Transverse colon (tissue), 4 donors: ENCODE measurements at regions not wholly inside any gene's neighbourhood (a gene's known extent, or its start where the extent isn't known, plus 50 kb on each side); places are given as distances from the start of the nearest gene placed in this dataset.

Experiments used
- DNase-seq: peaks from one replicate; pipeline ENCODE4 v3.0.0-alpha.2; 2019
- H3K27ac ChIP-seq, 4 donors: fragments of 200-600 bp; sonication (generic); 2 replicates each; pipeline ENCODE4 v1.5.1; 2016 to 2018; ENCODE audit warnings: inconsistent platforms in 4 of 4
- H3K27me3 ChIP-seq: fragments of 200-600 bp; sonication (generic); 2 replicates; pipeline ENCODE4 v1.5.1; 2017; ENCODE audit warnings: inconsistent platforms
- H3K36me3 ChIP-seq, 4 donors: fragments of 200-600 bp; sonication (generic); 2 replicates each; pipeline ENCODE4 v1.5.1; 2017 to 2019; ENCODE audit warnings: inconsistent platforms in 4 of 4
- H3K4me1 ChIP-seq, 4 donors: fragments of 200-600 bp; sonication (generic); 2 replicates each; pipeline ENCODE4 v1.5.1; 2017 to 2020; ENCODE audit warnings: inconsistent platforms in 4 of 4
- H3K4me3 ChIP-seq, 4 donors: fragments of 200-600 bp; sonication (generic); 1 replicate in 1 of 4; 2 replicates in 3 of 4; pipeline versions ENCODE4 v1.5.1 to v1.6.1; 2017 to 2019; ENCODE audit warnings: inconsistent platforms in 4 of 4
- H3K9me3 ChIP-seq, 2 donors: fragments of 200-600 bp; sonication (generic); 2 replicates each; pipeline ENCODE4 v1.5.1; 2017 to 2019; ENCODE audit warnings: inconsistent platforms in 2 of 2
- EP300 ChIP-seq: sonication (generic); formaldehyde crosslinking; IDR thresholded peaks from one replicate; pipeline ENCODE4 v1.6.1; 2017; ENCODE audit warnings: antibody characterized with exemption, low read depth
- POLR2A ChIP-seq: fragments of 450-650 bp; IDR thresholded peaks from one replicate; pipeline ENCODE4 v1.6.1; 2016; ENCODE audit warnings: antibody characterized with exemption, mild to moderate bottlenecking, moderate library complexity
- POLR2AphosphoS5 ChIP-seq, 3 donors: sonication (generic); formaldehyde crosslinking; IDR thresholded peaks; one replicate each; pipeline ENCODE4 v1.6.1; 2016; ENCODE audit warnings: antibody characterized with exemption in 3 of 3
- WGBS, 2 donors: methylation state at CpG; one replicate each; pipeline ENCODE4 v1.1.5; 2018; ENCODE audit warnings: low coverage in 1 of 2; 5-methylcytosine and 5-hydroxymethylcytosine counted together
- in situ Hi-C, 4 donors: fragments of 200-750 bp; cut with MboI; loops; one replicate each; pipeline versions ENCODE4 v1.15.0 to v1.15.1; 2017; ENCODE audit warnings: low sequenced_read_pairs in 3 of 4, low pct_ligation_motif_present in 1 of 4, low pct_unique_long_range_greater_than_20kb in 1 of 4
- intact Hi-C: fragments of 100-400 bp; cut with DNase I; formaldehyde crosslinking; loops from one replicate; pipeline ENCODE4 v1.15.1; 2023; ENCODE audit warnings: low total_unique reads
- TF ChIP-seq, protein P1 (sequence below), 5 experiments: fragments of 200-600 bp in 3 of 5; fragments of 450-650 bp in 2 of 5; sonication (generic) in 3 of 5; IDR thresholded peaks; 1 replicate in 2 of 5; 2 replicates in 3 of 5; pipeline ENCODE4 v1.5.1; 2016 to 2017; ENCODE audit warnings: antibody characterized with exemption in 5 of 5, inconsistent platforms in 3 of 5, mild to moderate bottlenecking in 2 of 5, moderate library complexity in 1 of 5

DNA sequence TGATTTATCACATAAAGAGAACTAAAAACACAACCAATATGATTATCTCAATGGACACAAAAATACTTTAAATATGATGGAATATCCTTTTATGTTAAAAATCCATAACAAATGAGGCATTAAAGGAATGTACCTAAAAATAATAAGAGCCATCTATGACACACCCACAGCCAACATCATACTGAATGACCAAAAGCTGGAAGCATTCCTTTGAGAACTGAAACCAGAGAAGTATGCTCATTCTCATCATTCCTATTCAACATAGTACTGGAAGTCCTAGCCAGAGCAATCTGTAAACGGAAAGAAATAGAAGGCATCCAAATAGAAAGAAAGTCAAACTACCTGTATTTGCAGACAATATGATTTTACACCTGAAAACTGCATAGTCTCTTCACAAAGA lies 671.0 kb downstream of the SLITRK1 start:
- no peak overlapping the region for H3K4me3 ChIP-seq
- H3K36me3 ChIP-seq: no peaks in the 10 kb centered on the region
- in situ Hi-C loops (no loop called here), intact Hi-C loops (no loop called here)
- H3K9me3 ChIP-seq: peaks cover 12 to 23% of the 10 kb centered on the region in 2 donors
- DNase-seq: no peak
- 85 to 86% methylated on average over 1 of the region's 1 CpG for WGBS, 2 donors
- TF ChIP-seq, protein P1, sequence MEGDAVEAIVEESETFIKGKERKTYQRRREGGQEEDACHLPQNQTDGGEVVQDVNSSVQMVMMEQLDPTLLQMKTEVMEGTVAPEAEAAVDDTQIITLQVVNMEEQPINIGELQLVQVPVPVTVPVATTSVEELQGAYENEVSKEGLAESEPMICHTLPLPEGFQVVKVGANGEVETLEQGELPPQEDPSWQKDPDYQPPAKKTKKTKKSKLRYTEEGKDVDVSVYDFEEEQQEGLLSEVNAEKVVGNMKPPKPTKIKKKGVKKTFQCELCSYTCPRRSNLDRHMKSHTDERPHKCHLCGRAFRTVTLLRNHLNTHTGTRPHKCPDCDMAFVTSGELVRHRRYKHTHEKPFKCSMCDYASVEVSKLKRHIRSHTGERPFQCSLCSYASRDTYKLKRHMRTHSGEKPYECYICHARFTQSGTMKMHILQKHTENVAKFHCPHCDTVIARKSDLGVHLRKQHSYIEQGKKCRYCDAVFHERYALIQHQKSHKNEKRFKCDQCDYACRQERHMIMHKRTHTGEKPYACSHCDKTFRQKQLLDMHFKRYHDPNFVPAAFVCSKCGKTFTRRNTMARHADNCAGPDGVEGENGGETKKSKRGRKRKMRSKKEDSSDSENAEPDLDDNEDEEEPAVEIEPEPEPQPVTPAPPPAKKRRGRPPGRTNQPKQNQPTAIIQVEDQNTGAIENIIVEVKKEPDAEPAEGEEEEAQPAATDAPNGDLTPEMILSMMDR (IDR thresholded peaks at IDR 0.05): no peak
- TF ChIP-seq EP300 (no peak), POLR2A (no peak), POLR2AphosphoS5 (IDR thresholded peaks at IDR 0.05) (no peak)
- H3K4me1 ChIP-seq: no peaks in the 10 kb centered on the region
- H3K27me3 ChIP-seq: no peaks in the 10 kb centered on the region
- H3K27ac ChIP-seq: no peak overlapping the region

DNA sequence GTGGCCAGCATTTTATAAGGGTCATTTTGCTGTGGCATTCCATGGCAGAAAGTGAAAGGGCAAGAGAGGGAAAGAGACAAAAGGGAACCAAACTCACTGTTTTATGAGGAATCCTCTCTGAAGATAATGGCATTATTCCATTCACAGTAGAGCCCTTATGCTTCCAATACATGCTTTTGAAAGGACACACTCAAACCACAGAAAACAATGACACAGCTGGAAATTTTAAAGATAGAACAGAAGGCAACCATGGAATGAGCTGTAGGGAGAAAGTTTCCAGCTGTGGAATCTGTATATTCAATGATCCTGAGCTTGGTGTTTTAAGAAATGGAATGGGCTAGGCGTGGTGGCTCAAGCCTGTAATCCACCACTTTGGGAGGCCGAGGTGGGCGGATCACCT lies 677.4 kb downstream of the SLITRK1 start:
- WGBS, 2 donors: 89 to 100% methylated on average over 1 to 3 of the region's 3 CpGs
- no peak overlapping the region for H3K4me3 ChIP-seq
- intact Hi-C loops (no loop called here), in situ Hi-C loops (no loop called here)
- no peak overlapping the region for H3K27ac ChIP-seq
- no peaks in the 10 kb centered on the region for H3K36me3 ChIP-seq
- no peaks in the 10 kb centered on the region for H3K4me1 ChIP-seq
- H3K27me3 ChIP-seq: no peaks in the 10 kb centered on the region
- DNase-seq: no peak
- no peak for TF ChIP-seq POLR2A
- TF ChIP-seq POLR2AphosphoS5 (IDR thresholded peaks at IDR 0.05): no peak
- no peak for TF ChIP-seq EP300
- TF ChIP-seq, protein P1 (IDR thresholded peaks at IDR 0.05): no peak
- peaks cover 4 to 17% of the 10 kb centered on the region in 2 donors for H3K9me3 ChIP-seq

DNA sequence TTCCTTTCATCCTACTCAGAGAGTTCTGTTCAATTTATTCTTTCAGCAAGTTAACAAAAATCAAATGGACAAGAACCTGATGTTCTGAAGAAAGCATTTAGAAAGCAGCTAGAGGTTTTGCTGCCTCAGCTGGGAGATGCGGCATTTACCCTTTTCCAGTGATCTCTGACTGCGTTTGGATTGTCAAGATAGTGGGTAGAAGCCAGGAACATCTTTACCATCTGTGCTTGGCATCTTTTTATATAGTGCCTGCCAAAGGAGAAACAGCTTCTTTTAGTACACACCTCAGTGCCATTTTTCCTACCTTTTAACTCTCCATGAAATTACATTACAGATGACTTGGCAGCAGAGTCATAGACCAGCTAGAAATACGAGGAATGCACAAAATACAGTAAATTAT lies 680.8 kb downstream of the SLITRK1 start:
- peaks cover 0 to 12% of the 10 kb centered on the region in 2 donors for H3K9me3 ChIP-seq
- WGBS, 2 donors: 13 to 69% methylated on average over 1 to 3 of the region's 3 CpGs
- TF ChIP-seq, protein P1 (IDR thresholded peaks at IDR 0.05): no peak
- no peak for TF ChIP-seq EP300
- TF ChIP-seq POLR2AphosphoS5 (IDR thresholded peaks at IDR 0.05): no peak
- no peak for TF ChIP-seq POLR2A
- H3K27me3 ChIP-seq: no peaks in the 10 kb centered on the region
- intact Hi-C loops: no loop called here
- H3K4me1 ChIP-seq: no peaks in the 10 kb centered on the region
- no peak overlapping the region for H3K4me3 ChIP-seq
- in situ Hi-C loops: no loop called here
- H3K36me3 ChIP-seq: no peaks in the 10 kb centered on the region
- H3K27ac ChIP-seq: no peak overlapping the region
- DNase-seq: no peak

GRCh38 chr13:83197316-83197715 lies 685.0 kb downstream of the SLITRK1 start:
- no peak for DNase-seq
- H3K27ac ChIP-seq: no peak overlapping the region
- in situ Hi-C loops: no loop called here
- no peaks in the 10 kb centered on the region for H3K36me3 ChIP-seq
- H3K27me3 ChIP-seq: no peaks in the 10 kb centered on the region
- intact Hi-C loops: no loop called here
- H3K4me1 ChIP-seq: no peaks in the 10 kb centered on the region
- TF ChIP-seq EP300: no peak
- no peak for TF ChIP-seq POLR2A
- TF ChIP-seq POLR2AphosphoS5 (IDR thresholded peaks at IDR 0.05): no peak
- TF ChIP-seq, protein P1 (IDR thresholded peaks at IDR 0.05): no peak
- WGBS, 2 donors: 77 to 78% methylated on average over 3 of the region's 3 CpGs
- H3K4me3 ChIP-seq: no peak overlapping the region
- peaks cover 0 to 4% of the 10 kb centered on the region in 2 donors for H3K9me3 ChIP-seq
